Hematopoietic multipotent progenitor cell (in vitro differentiated cells): ENCODE measurements at regions not wholly inside any gene's neighbourhood (a gene's known extent, or its start where the extent isn't known, plus 50 kb on each side); places are given as distances from the start of the nearest gene placed in this dataset.
A peak's percentile ranks its signal among the peaks of the same experiment; 100 is the strongest.
"Not testable (repeated sequence)": the region's sequence is repeated elsewhere in the genome, so short reads cannot be mapped to it uniquely, and the experiment has no call there.

Experiments
- DNase-seq, 3 donors: peaks; one replicate each; pipeline ENCODE4 v3.0.0-alpha.2; 2011 to 2015; ENCODE audit warnings: low read depth in 2 of 3, low spot score in 2 of 3

DNA sequence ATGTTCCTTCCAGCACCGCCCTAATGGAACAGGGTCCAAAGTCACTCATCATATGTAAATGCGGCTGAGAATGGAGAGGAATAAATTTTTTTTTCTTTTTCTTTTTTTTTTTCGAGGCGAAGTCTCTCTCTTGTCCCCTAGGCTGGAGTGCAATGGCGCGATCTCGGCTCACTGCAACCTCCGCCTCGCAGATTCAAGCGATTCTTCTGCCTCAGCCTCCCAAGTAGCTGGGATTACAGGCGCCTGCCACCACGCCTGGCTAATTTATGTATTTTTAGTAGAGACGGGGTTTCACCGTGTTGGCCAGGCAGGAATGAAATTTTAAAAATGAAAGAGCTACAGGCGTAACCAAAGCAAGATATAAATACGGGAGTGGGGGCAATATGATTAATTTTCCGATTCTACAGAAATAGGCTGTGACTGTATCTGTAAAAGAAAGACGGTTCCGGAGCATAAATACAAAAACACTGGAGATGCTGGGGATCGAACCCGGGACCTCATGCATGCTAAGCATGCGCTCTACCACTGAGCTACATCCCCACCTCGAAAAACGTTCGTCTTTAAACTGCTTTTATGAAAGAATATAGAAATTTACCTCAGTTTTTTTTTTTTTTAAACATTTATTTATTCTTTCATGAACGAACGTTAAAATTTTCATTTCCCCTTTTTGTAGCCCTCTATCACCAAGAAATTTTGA, 132.2 kb downstream of the GPX5 start:
- DNase-seq = peak in 2 of 3 donors; percentile 55 to 79

DNA sequence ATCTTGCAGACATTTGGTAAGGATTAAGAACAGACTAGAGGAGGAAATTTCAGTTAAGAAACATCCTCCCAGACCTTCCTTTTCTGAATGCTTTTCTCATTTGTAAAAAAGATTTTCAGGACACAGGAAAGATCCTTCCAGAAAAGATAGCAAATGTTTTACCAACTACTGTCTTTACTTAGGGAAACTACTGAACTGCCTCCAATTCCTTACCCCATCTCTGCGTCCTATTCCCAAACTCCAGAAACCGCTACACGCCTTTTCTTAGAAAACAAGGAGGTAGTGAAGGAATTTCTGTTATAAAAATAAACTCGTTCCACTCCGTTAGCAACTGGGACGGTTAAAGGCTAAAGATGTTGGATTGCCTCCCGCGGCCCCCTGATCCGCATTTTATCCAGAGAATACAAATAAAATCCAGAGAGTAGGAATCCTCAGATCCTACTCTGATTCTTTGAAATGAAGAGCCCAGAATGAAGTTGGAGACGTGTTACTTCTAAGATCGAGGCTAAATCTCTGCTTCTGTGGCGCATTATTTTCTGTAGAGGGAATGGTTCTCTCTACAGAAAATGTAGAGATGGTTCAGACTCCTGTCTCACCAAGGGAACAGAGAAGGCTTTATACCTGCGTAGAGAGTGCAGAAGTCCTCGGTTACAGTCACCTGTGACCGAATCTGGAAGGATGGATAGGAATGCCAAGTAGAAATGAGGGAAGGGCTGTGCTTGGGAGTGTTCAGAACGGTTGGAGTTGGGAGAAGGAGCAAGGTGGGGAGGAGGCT, 133.0 kb downstream of the GPX5 start:
- no peak for DNase-seq

DNA sequence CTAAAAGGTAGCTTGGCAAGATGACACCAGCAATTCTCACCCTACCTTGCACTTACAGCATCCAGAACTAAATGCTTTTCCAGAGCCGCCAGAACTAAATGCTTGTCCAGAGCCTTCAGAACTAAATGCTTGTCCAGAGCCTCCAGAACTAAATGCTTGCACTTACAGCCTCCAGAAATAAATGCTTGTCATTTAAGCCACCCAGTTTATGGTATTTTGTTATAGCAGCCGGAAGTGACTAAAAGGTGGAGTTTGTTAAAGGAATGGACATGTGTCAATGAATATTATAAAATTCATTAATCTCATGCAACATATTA, 133.5 kb downstream of the GPX5 start:
- no peak for DNase-seq

DNA sequence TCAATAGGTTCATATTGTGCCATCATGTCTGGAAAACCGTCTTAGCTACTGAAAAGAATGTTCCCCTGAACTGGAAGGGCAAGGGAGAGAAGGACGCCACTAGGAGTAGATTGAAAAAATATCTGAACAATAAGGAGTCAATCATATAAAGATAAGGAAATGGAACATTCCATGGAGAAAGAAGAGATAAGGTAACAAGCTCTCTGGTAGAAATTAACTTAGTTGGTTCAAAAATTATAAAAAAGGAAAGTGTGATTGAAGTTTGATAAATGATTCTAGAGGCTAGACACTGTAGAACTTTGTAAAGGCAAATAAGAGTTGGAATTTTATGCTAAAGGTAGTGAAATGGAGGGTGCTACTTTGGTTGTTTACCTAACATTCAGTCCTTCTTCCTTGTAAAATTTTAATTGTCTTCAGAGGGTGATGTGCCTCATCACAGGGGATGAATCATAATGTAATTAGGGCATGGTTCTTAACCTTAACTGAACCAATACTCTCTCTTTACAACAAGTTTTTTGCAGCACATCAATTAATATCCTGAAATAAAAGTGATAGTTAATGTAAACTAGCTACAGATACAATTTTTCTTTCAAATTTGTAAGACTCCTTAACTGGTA, 135.5 kb downstream of the GPX5 start:
- no peak for DNase-seq

DNA sequence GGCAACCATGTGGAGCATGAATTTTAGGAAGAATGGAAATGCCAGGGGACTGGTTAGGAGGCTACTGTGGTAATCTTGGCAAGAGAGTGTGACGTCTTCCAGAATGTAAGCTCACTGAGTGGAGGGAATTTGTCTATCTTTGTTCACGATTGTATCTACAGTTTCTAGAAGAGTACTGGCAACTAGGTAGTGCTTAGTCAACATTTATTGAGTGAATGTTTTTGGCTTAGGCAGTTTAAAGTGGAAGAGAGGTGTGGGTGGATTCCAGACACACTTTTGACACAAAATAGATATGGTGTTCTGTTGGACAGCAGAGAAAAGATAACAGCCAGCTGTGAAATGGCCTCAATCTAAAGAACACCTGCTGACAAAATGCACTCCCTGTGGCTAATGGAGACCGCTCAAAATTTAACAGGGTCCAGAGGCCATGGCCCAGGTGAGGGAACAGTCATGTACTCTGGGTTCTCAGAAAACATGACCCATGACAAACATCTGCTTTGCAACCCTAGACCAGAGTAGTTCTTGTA, 139.3 kb downstream of the GPX5 start:
- DNase-seq = no peak

DNA sequence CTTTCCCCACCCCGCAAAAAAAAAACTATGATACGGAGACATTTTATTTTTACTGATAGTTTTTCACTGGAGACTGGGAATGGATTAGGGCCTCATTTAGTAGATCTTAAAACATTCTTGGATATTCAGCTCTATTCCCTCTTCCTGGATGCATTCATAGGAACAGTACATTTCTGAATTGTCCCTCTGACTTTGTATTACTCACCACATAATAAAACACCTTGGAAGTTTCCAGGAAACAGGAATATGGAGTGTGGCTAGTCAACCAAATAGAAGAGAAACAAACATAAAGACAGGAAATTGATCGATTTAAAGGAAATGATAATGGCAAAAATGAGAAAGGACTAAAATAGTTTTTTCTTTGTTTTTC, 147.7 kb downstream of the GPX5 start:
- DNase-seq = no peak

DNA sequence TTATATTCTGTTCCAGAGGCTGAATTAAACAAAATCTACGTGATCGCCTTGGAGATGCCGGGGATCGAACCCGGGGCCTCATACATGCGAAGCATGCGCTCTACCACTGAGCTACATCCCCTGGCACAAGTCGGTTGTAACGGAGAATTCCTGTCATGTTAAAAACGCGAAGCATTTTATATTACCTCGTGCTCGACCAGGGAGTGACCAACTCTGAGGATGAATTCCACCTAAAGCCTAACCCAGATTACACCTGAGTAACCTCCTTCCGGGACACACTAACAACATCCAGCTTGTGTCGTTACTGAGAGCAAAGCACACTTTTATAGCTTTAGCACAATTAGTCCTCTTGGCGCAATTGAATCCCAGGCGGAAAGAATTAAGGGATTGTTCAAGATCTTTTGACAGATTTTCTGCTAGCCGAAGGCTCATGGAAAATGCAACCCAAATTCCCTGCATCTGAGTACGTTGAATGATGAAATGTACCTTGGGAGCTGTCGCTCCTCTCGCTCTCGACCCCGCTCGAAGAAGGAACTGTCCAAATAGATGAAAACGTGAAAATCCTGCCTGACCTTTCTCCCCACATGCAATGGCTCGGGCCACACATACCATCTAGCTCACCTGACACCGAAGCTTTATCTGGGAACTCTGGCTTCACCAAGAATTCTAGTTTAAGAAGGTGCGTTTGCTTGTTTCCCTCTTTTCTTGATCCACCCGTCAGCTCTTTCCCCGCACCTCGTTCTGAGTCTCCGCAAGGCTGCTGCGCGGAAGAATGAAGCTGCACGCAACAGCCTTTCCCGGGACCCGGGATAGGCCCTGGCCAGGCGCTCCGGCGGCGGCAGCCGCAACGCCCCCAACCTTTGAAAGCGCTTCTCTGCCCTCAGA, 148.3 kb downstream of the GPX5 start:
- DNase-seq = peak in 1 of 3 donors; percentile 52

DNA sequence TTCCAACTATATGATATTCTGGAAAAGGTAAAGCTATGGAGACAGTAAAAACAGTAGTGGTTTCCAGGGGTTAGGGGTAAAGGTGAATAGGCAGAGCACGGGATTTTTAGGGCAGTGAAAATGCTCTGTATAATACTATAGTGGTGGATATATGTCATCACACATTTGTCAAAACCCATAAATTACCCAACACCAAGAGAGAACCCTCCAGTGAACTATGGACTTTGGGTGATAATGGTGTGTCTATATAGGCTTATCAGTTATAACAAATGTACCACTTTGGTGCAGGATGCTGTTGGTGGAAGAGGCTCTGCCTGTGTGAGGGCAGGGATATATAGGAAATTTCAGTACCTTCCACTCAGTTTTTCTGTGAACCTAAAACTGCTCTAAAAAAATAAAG, 149.9 kb downstream of the GPX5 start:
- no peak for DNase-seq

DNA sequence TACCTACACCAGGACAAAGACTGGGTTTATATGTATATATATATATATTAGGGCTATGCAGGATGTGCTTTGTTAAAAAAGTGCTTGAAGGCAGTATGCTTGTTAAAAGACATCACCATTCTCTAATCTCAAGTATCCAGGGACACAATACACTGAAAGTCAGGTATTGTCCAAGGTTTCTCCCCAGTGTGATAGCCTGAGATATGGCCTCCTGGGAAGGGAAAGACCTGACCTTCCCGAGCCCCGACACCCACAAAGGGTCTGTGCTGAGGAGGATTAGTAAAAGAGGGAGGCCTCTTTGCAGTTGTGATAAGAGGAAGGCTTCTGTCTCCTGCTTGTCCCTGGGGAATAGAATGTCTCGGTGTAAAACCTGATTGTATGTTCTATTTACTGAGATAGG, 156.9 kb downstream of the GPX5 start:
- no peak for DNase-seq

DNA sequence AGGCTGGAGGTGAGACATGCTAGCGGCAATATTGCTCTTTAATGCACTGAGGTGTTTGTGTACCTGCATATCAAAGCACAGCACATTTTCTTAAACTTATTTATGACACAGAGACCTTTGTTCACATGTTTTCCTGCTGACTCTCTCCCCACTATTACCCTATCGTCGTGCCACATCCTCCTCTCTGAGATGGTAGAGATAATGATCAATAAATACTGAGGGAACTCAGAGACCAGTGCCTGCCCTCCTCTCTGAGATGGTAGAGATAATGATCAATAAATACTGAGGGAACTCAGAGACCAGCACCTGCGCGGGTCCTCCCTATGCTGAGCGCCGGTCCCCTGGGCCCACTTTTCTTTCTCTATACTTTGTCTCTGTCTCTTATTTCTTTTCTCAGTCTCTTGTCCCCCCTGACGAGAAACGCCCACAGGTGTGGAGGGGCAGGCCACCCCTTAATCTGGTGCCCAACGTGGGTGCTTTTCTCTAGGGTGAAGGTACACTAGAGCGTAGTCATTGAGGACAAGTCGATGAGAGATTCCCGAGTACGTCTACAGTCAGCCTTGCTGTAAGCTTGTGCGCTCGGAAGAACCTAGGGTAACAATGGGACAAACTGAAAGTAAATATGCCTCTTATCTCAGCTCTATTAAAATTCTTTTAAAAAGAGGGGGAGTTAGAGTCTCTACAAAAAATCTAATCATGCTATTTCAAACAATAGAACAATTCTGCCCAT, 157.4 kb downstream of the GPX5 start:
- DNase-seq = not testable (repeated sequence)

DNA sequence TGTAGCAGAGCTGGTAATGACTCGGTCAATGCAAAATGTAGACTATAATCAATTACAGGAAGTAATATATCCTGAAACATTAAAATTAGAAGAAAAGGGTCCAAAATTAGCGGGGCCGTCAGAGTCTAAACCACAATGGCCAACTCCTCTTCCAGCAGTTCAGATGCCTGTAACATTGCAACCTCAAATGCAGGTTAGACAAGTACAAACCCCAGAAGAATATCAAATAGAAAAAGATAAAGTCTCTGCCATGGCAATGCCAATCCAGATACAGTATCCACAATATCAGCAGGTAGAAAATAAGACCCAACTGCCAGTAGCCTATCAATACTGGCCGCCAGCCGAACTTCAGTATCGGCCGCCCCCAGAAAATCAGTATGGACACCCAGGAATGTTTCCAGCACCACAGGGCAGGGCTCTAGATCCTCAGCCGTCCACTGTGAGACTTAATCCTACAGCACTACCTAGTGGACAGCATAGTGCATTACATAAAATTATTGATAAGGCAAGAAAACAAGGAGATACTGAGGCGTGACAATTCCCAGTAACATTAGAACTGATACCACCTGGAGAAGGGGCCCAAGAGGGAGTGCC, 158.4 kb downstream of the GPX5 start:
- DNase-seq = no peak

DNA sequence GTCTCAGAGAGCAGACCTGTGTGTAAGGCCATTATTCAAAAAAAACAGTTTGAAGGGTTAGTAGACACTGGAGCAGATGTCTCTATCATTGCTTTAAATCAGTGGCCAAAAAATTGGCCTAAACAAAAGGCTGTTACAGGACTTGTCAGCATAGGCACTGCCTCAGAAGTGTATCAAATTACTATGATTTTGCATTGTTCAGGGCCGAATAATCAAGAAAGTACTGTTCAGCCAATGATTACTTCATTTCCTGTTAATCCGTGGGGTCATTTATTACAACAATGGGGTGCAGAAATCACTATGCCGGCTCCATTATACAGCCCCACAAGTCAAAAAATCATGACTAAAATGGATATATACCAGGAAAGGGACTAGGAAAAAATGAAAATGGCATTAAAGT, 160.3 kb downstream of the GPX5 start:
- DNase-seq = not testable (repeated sequence)

DNA sequence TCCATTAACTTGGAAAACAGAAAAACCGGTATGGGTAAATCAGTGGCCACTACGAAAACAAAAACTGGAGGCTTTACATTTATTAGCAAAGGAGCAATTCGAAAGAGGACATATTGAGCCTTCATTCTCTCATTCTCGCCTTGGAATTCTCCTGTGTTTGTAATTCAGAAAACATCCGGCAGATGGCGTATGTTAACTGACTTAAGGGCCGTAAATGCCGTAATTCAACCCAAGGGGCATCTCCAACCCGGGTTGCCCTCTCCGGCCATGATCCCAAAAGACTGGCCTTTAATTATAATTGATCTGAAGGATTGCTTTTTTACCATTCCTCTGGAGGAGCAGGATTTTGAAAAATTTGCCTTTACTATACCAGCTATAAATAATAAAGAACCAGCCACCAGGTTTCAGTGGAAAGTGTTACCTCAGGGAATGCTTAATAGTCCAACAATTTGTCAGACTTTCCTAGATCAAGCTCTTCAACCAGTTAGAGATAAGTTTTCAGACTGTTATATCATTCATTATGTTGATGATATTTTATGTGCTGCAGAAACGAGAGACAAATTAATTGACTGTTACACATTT, 160.9 kb downstream of the GPX5 start:
- peak; percentile 40 to 77 (median 60) for DNase-seq

DNA sequence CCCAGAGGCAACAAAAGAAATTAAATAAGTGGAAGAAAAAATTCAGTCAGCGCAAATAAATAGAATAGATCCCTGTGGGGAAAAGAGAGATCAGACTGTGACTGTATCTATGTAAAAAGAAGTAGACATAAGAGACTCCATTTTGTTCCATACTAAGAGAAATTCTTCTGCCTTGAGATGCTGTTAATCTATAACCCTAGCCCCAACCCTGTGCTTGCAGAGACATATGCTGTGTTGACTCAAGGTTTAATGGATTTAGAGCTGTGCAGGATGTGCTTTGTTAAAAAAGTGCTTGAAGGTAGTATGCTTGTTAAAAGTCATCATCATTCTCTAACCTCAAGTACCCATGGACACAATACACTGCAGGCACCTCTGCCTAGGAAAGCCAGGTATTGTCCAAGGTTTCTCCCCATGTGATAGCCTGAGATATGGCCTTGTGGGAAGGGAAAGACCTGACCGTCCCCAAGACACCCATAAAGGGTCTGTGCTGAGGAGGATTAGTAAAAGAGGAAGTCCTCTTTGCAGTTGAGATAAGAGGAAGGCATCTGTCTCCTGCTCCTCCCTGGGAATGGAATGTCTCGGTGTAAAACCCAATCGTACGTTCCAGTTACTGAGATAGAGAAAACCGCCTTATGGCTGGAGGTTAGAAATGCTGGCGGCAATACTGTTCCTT, 161.8 kb downstream of the GPX5 start:
- not testable (repeated sequence) for DNase-seq

DNA sequence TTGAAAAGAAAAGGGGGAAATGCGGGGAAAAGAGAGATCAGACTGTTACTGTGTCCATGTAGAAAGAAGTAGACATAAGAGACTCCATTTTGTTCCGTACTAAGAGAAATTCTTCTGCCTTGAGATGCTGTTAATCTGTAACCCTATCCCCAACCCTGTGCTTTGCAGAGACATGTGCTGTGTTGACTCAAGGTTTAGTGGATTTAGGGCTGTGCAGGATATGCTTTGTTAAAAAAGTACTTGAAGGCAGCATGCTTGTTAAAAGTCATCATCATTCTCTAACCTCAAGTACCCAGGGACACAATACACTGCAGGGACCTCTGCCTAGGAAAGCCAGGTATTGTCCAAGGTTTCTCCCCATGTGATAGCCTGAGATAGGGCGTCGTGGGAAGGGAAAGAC, 166.3 kb downstream of the GPX5 start:
- DNase-seq = not testable (repeated sequence)

DNA sequence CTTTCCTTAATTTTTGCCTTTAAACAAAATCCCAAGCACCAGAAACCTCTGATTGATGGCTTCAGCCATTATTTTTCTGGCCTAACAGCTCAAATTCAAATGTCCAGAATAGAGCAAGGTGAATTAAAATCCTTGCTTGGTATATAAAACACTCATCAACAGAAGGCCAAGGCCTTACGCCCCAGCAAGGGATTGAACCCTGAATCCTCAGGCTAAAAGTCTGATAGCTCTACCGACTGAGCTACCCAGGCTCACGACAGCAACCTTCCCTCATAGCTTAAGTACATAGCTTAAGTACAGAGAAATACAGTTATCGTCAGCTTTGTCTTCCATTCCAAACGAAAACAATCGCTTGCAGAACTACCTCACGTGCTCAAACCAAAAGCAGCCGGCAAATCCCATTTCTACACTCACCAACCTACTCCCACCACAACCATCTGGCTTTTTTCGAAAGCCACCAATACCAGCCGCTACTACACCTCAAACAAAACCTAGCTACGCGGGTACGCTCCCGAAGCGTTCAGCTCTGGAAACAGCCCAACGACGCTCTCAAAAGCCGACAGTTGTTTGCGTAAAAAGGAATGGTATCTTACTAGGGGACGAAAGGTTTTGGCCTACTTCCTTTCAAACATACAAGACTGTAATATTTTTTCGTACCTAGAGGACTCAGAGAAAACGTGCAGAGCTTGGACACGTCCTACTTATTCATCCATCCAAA, 167.5 kb downstream of the GPX5 start:
- DNase-seq = no peak

DNA sequence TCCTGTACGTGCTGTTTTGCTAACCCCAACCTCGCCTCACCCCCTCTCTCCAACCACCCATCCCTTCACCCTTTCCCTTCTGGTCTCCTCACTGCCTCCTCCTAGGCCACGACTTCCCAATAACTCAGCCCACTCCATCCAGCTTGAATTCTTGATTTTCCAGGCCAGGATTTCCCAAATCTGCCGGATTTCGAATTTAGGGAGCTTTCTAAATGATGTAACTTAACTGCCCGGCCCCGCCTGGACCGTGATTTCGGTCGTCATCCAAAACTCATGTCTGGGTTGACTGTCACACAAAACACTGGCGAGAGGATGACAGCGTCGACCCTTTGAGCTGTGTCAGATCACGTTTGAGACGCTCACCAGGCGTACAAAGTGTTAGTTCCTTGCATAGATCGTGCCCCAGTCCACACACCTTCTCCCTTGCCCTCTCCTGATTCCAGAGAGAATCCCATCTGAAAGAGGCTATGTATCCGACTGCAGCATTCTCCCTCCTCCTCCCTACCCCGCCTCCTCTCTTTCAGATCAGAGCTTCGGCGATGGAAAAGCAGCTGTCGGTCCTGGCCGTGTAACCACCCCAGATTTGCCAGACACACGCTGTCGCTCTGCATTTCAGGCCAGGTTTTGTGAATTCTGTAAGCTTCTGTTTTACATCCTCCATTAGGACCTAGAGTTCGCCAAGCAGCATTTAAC, 168.2 kb downstream of the GPX5 start:
- no peak for DNase-seq

DNA sequence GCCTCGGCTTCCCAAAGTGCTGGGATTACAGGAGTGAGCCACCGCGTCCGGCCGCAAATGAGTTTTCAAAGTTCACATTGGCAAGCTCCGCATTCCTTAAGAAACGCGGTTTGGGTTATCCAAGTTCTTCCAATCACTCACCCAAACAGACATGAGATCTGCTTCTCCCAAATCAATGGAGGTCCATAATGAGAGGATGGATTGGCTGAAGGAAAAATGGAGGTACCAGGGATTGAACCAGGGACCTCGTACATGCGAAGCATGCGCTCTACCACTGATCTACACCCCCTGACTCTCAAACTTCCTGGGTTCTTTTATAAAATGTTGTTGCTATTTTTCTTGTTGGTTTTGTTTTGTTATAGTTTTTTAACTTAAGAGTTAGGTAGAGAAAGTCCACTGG, 170.0 kb downstream of the GPX5 start:
- no peak for DNase-seq
